ENCODE measurements at regions not wholly inside any gene's neighbourhood (a gene's known extent, or its start where the extent isn't known, plus 50 kb on each side); places are given as distances from the start of the nearest gene placed in this dataset.

DNA sequence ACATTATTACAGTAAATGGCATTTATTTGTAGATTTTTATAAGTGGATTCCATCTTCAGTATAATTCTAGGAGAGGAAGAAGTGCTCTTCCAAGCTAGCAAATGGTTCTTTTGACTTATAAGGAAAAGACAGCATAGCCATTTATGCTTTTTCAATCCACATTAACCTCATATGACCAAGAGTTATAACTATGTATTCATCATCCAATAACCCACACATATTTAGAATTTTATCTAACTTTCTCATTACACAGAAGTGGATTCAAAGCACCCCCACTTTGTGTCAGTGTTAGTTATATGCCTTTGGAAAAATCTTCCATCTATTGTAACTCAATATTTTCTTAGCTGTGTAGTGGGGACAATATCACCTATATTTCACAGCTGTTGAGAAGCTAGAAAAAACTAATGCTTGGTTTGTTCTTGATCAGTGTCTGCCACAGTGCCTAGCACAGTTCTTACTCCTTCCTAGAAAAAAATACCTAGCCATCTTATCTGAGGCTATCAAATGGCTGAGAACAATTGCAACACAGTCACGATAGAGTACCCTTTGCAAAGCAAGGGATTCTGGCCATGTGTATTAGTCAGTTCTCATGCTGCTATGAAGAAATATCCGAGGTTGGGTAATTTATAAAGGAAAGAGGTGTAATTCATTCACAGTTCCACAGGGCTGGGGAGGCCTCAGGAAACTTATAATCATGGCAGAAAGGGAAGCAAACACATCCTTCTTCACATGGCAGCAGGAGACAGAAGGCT, 986.3 kb downstream of the TFAP2A start:
- TF ChIP-seq JUN (IDR thresholded peaks at IDR 0.05; ENCODE audit: borderline replicate concordance, insufficient read depth, insufficient read length, low read depth) (no peak), MYC (IDR thresholded peaks at IDR 0.05; ENCODE audit: low read depth, low read length) (no peak), POLR2AphosphoS5 (IDR thresholded peaks at IDR 0.05; ENCODE audit: insufficient read depth, low read depth, low read length) (no peak)
- no peaks in the 10 kb centered on the region for H3K36me3 ChIP-seq (ENCODE audit: control insufficient read depth in 2 of 2, extremely low read depth in 1 of 2, insufficient read depth in 2 of 2, low read length in 2 of 2)
- BruUV-seq (replicated peaks): no TSS peak
- DNase-seq (ENCODE audit: low read depth, low spot score) (no peak), FAIRE-seq (no peak)
- no peaks in the 10 kb centered on the region for H3K9me3 ChIP-seq (replicated peaks; ENCODE audit: control insufficient read depth, insufficient read depth, low read length)
- no peak overlapping the region for H3K4me3 ChIP-seq (replicated peaks in 1 of 3; ENCODE audit: insufficient read depth in 1 of 3, low read depth in 1 of 3, low read length in 3 of 3)
- ChIA-PET POLR2A (no interaction called here), CTCF (interaction anchor here (0.6 to 1.0 kb wide), 2 partner anchors 54 to 1949 kb away, joined by 3 read pairs; no protein-coding TSS in a partner anchor)
- H4K20me1 ChIP-seq (replicated peaks; ENCODE audit: control insufficient read depth, extremely low read depth, insufficient read depth, low read length): no peaks in the 10 kb centered on the region
- intact Hi-C loops (cut with micrococcal nuclease): no loop called here
- no peak overlapping the region for H3K4me2 ChIP-seq (ENCODE audit: insufficient read depth, low read length)
- H3K4me1 ChIP-seq (ENCODE audit: control insufficient read depth, extremely low read depth, insufficient read depth, low read length): no peaks in the 10 kb centered on the region
- no peak overlapping the region for H2AFZ ChIP-seq (ENCODE audit: low read depth, low read length)
- dilution Hi-C loops (cut with MboI; ENCODE audit: extremely low pct_ligation_motif_present, low sequenced_read_pairs): no loop called here
- no peaks in the 10 kb centered on the region for H3K79me2 ChIP-seq (ENCODE audit: control insufficient read depth, insufficient read depth, low read length)
- H3K27me3 ChIP-seq (ENCODE audit: control insufficient read depth in 2 of 2, insufficient read depth in 2 of 2, low read length in 2 of 2): no peaks in the 10 kb centered on the region
- no peaks in the 10 kb centered on the region for H3K9me1 ChIP-seq (replicated peaks; ENCODE audit: control insufficient read depth, extremely low read depth, insufficient read depth, low read length)
- H3K9ac ChIP-seq (replicated peaks; ENCODE audit: extremely low read depth, insufficient read depth, low read length): no peak overlapping the region
- no peak overlapping the region for H3K27ac ChIP-seq (ENCODE audit: insufficient read depth, low read depth, low read length)

DNA sequence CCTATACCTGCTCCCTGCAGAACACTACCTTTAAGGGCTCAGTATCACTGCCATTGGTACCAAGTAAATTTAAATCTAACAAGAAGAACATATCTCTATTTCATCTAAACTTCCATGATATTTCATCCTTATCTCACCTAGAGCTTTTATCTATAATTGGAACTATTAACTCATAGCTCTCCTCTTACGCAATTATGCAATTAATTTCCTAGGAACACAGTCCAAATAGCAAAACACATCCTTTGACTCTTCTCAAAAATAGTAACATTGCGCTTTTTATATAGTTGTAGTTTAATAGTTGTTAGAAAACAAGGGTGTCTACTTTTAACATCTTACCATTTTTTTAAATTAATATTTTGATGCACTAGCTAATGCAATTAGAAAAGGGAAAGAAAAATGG, 986.8 kb upstream of the SLC35B3 start:
- no peak for DNase-seq (ENCODE audit: low read depth, low spot score)
- dilution Hi-C loops (cut with MboI; ENCODE audit: extremely low pct_ligation_motif_present, low sequenced_read_pairs): no loop called here
- no peaks in the 10 kb centered on the region for H4K20me1 ChIP-seq (replicated peaks; ENCODE audit: control insufficient read depth, extremely low read depth, insufficient read depth, low read length)
- H3K9ac ChIP-seq (replicated peaks; ENCODE audit: extremely low read depth, insufficient read depth, low read length): no peak overlapping the region
- no peaks in the 10 kb centered on the region for H3K79me2 ChIP-seq (ENCODE audit: control insufficient read depth, insufficient read depth, low read length)
- H2AFZ ChIP-seq (ENCODE audit: low read depth, low read length): no peak overlapping the region
- TF ChIP-seq, protein P1, sequence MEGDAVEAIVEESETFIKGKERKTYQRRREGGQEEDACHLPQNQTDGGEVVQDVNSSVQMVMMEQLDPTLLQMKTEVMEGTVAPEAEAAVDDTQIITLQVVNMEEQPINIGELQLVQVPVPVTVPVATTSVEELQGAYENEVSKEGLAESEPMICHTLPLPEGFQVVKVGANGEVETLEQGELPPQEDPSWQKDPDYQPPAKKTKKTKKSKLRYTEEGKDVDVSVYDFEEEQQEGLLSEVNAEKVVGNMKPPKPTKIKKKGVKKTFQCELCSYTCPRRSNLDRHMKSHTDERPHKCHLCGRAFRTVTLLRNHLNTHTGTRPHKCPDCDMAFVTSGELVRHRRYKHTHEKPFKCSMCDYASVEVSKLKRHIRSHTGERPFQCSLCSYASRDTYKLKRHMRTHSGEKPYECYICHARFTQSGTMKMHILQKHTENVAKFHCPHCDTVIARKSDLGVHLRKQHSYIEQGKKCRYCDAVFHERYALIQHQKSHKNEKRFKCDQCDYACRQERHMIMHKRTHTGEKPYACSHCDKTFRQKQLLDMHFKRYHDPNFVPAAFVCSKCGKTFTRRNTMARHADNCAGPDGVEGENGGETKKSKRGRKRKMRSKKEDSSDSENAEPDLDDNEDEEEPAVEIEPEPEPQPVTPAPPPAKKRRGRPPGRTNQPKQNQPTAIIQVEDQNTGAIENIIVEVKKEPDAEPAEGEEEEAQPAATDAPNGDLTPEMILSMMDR (IDR thresholded peaks at IDR 0.05; ENCODE audit: extremely low read depth in 1 of 2, insufficient read depth in 1 of 2, low read depth in 1 of 2, low read length in 2 of 2): no peak
- TF ChIP-seq MYC (IDR thresholded peaks at IDR 0.05; ENCODE audit: low read depth, low read length) (no peak), FOS (IDR thresholded peaks at IDR 0.05; ENCODE audit: borderline replicate concordance, insufficient read depth, low read length) (no peak), POLR2A (IDR thresholded peaks at IDR 0.05; ENCODE audit: low read depth, low read length) (no peak), GATA2 (IDR thresholded peaks at IDR 0.05; ENCODE audit: insufficient read depth, insufficient read length, low read depth, low read length) (no peak), JUN (IDR thresholded peaks at IDR 0.05; ENCODE audit: borderline replicate concordance, insufficient read depth, insufficient read length, low read depth) (no peak)
- TF ChIP-seq, protein P2, sequence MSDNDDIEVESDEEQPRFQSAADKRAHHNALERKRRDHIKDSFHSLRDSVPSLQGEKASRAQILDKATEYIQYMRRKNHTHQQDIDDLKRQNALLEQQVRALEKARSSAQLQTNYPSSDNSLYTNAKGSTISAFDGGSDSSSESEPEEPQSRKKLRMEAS (IDR thresholded peaks at IDR 0.05; ENCODE audit: insufficient read depth, insufficient read length): no peak
- H3K9me3 ChIP-seq (replicated peaks; ENCODE audit: control insufficient read depth, insufficient read depth, low read length): no peaks in the 10 kb centered on the region
- intact Hi-C loops (cut with micrococcal nuclease): no loop called here
- no peaks in the 10 kb centered on the region for H3K36me3 ChIP-seq (ENCODE audit: control insufficient read depth in 2 of 2, extremely low read depth in 1 of 2, insufficient read depth in 2 of 2, low read length in 2 of 2)
- POLR2A ChIA-PET: no interaction called here
- H3K4me3 ChIP-seq (replicated peaks in 1 of 3; ENCODE audit: insufficient read depth in 1 of 3, low read depth in 1 of 3, low read length in 3 of 3): no peak overlapping the region
- CTCF ChIA-PET: interaction anchor here (1.6 kb wide), 1 partner anchor 172 kb away, joined by 3 read pairs; no protein-coding TSS in a partner anchor
- FAIRE-seq: no peak
- H3K4me2 ChIP-seq (ENCODE audit: insufficient read depth, low read length): no peak overlapping the region
- no peaks in the 10 kb centered on the region for H3K9me1 ChIP-seq (replicated peaks; ENCODE audit: control insufficient read depth, extremely low read depth, insufficient read depth, low read length)
- no peaks in the 10 kb centered on the region for H3K27me3 ChIP-seq (ENCODE audit: control insufficient read depth in 2 of 2, insufficient read depth in 2 of 2, low read length in 2 of 2)
- no TSS peak for BruUV-seq (replicated peaks)
- H3K27ac ChIP-seq (ENCODE audit: insufficient read depth, low read depth, low read length): no peak overlapping the region
- no peaks in the 10 kb centered on the region for H3K4me1 ChIP-seq (ENCODE audit: control insufficient read depth, extremely low read depth, insufficient read depth, low read length)
